Hematopoietic multipotent progenitor cell (in vitro differentiated cells): ENCODE measurements at regions not wholly inside any gene's neighbourhood (a gene's known extent, or its start where the extent isn't known, plus 50 kb on each side); places are given as distances from the start of the nearest gene placed in this dataset.

Experiments
- DNase-seq, 3 donors: peaks; one replicate each; pipeline ENCODE4 v3.0.0-alpha.2; 2011 to 2015; ENCODE audit warnings: low read depth in 2 of 3, low spot score in 2 of 3

- DNase-seq: peak in 1 of 3 donors; percentile 36
Observed at GRCh38 chr17:69928611-69929010, 146.4 kb upstream of the KCNJ16 start.

GRCh38 chr17:69936996-69937395, 138.0 kb upstream of the KCNJ16 start:
- DNase-seq: no peak

GRCh38 chr17:69943058-69943457, 132.0 kb upstream of the KCNJ16 start:
- no peak for DNase-seq

GRCh38 chr17:69944406-69944805, 130.6 kb upstream of the KCNJ16 start:
- DNase-seq: no peak

- DNase-seq: no peak
Observed at GRCh38 chr17:69945698-69946185, 129.3 kb upstream of the KCNJ16 start.

- peak in 2 of 3 donors; percentile 56 to 82 for DNase-seq
Observed at GRCh38 chr17:69947027-69947759, 127.8 kb upstream of the KCNJ16 start.

- DNase-seq: no peak
Observed at GRCh38 chr17:69948406-69948805, 126.6 kb upstream of the KCNJ16 start.

- DNase-seq: no peak
Observed at GRCh38 chr17:69949496-69949895, 125.5 kb upstream of the KCNJ16 start.

GRCh38 chr17:69949973-69950695, 124.9 kb upstream of the KCNJ16 start:
- peak in 1 of 3 donors; percentile 4 for DNase-seq

- DNase-seq: no peak
Observed at GRCh38 chr17:69950701-69951418, 124.2 kb upstream of the KCNJ16 start.

GRCh38 chr17:69954241-69954925, 120.6 kb upstream of the KCNJ16 start:
- DNase-seq: no peak

- DNase-seq: no peak
Observed at GRCh38 chr17:69958063-69958462, 117.0 kb upstream of the KCNJ16 start.

- no peak for DNase-seq
Observed at GRCh38 chr17:69959283-69959682, 115.7 kb upstream of the KCNJ16 start.

GRCh38 chr17:69960755-69961154, 114.3 kb upstream of the KCNJ16 start:
- DNase-seq: no peak

GRCh38 chr17:69961501-69962145, 113.4 kb upstream of the KCNJ16 start:
- DNase-seq: no peak

GRCh38 chr17:69962436-69962995, 112.5 kb upstream of the KCNJ16 start:
- no peak for DNase-seq

- DNase-seq: no peak
Observed at GRCh38 chr17:69967910-69968411, 107.1 kb upstream of the KCNJ16 start.

- DNase-seq: no peak
Observed at GRCh38 chr17:69969897-69970296, 105.1 kb upstream of the KCNJ16 start.

- DNase-seq: no peak
Observed at GRCh38 chr17:69972251-69972650, 102.8 kb upstream of the KCNJ16 start.

- DNase-seq: no peak
Observed at GRCh38 chr17:69975808-69976207, 99.2 kb upstream of the KCNJ16 start.
